ENCODE measurements at regions not wholly inside any gene's neighbourhood (a gene's known extent, or its start where the extent isn't known, plus 50 kb on each side); places are given as distances from the start of the nearest gene placed in this dataset.

GRCh38 chr16:72657164-72657563 lies 390.8 kb downstream of the ZFHX3 start:
- no peak overlapping the region for H3K27ac ChIP-seq
- TF ChIP-seq EP300 (IDR thresholded peaks at IDR 0.05) (no peak), POLR2A (IDR thresholded peaks at IDR 0.05) (no peak), POLR2AphosphoS5 (IDR thresholded peaks at IDR 0.05) (no peak)
- TF ChIP-seq, protein P1, sequence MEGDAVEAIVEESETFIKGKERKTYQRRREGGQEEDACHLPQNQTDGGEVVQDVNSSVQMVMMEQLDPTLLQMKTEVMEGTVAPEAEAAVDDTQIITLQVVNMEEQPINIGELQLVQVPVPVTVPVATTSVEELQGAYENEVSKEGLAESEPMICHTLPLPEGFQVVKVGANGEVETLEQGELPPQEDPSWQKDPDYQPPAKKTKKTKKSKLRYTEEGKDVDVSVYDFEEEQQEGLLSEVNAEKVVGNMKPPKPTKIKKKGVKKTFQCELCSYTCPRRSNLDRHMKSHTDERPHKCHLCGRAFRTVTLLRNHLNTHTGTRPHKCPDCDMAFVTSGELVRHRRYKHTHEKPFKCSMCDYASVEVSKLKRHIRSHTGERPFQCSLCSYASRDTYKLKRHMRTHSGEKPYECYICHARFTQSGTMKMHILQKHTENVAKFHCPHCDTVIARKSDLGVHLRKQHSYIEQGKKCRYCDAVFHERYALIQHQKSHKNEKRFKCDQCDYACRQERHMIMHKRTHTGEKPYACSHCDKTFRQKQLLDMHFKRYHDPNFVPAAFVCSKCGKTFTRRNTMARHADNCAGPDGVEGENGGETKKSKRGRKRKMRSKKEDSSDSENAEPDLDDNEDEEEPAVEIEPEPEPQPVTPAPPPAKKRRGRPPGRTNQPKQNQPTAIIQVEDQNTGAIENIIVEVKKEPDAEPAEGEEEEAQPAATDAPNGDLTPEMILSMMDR (IDR thresholded peaks at IDR 0.05) = no peak
- H3K27me3 ChIP-seq = no peaks in the 10 kb centered on the region
- H3K36me3 ChIP-seq = no peaks in the 10 kb centered on the region
- H3K4me3 ChIP-seq = no peak overlapping the region
- WGBS, 2 donors = 98 to 100% methylated on average over 1 of the region's 1 CpG
- H3K4me1 ChIP-seq = no peaks in the 10 kb centered on the region
- intact Hi-C loops (cut with DNase I) = no loop called here
- no peaks in the 10 kb centered on the region for H3K9me3 ChIP-seq
- no peak for DNase-seq

- Histone ChIP-seq H3K4me3 (no peak overlapping the region), H3K36me3 (no peaks in the 10 kb centered on the region), H3K27me3 (no peaks in the 10 kb centered on the region), H3K27ac (no peak overlapping the region), H3K9me3 (peaks cover 0 to 4% (median 0%) of the 10 kb centered on the region in 4 donors), H3K4me1 (no peaks in the 10 kb centered on the region)
- no peak for TF ChIP-seq POLR2A (IDR thresholded peaks at IDR 0.05)
- TF ChIP-seq, protein P1 (IDR thresholded peaks at IDR 0.05) = no peak
- TF ChIP-seq POLR2AphosphoS5 (IDR thresholded peaks at IDR 0.05) = no peak
- TF ChIP-seq EP300 (IDR thresholded peaks at IDR 0.05) = no peak
- DNase-seq = no peak
- intact Hi-C loops (cut with DNase I) = no loop called here
Observed at GRCh38 chr16:72654535-72654934, 393.4 kb downstream of the ZFHX3 start.

DNA sequence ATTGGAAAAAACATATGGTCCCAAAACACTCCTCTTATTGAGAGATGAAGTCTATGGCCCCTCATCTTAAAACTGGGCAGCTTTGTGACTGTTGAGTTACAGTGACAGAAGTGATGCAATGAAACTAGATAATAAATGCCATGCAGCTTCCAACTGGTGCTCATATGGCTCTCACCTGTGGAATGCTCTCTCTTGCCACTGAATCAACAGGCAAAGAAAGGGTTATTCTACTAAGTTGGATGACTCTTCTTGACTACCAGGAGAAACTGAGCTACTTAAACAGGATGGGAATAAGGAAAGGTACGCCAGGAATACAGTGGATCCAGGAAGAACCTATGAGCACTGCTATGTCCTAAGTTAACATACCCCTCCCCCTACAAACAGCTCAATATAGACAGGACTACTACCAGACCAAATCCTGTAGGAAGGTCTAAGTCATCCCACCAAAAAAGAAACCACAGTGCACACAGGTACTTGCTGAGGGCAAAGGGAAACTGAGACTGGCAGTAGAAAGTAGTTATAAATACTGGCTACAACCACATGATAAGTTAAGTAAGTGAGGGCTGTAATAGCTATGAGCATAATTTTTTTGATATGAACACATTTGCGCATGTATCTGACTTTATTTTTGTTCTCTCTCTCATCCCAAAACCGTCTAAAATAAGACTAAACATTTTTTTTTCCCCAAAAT lies 398.5 kb downstream of the ZFHX3 start:
- Histone ChIP-seq H3K27me3 (no peaks in the 10 kb centered on the region), H3K9me3 (peaks cover 0 to 4% (median 0%) of the 10 kb centered on the region in 4 donors), H3K36me3 (no peaks in the 10 kb centered on the region), H3K27ac (no peak overlapping the region), H3K4me3 (no peak overlapping the region), H3K4me1 (no peaks in the 10 kb centered on the region)
- 92 to 93% methylated on average over 3 of the region's 3 CpGs for WGBS, 2 donors
- intact Hi-C loops (cut with DNase I) = no loop called here
- DNase-seq = no peak
- TF ChIP-seq POLR2A (IDR thresholded peaks at IDR 0.05) (no peak), EP300 (IDR thresholded peaks at IDR 0.05) (no peak), POLR2AphosphoS5 (IDR thresholded peaks at IDR 0.05) (no peak)

- Histone ChIP-seq H3K27ac (no peak overlapping the region), H3K27me3 (no peaks in the 10 kb centered on the region), H3K36me3 (no peaks in the 10 kb centered on the region), H3K4me3 (no peak overlapping the region), H3K9me3 (peaks cover 0 to 4% (median 0%) of the 10 kb centered on the region in 4 donors), H3K4me1 (no peaks in the 10 kb centered on the region)
- TF ChIP-seq POLR2A (IDR thresholded peaks at IDR 0.05) = no peak
- TF ChIP-seq EP300 (IDR thresholded peaks at IDR 0.05) = no peak
- TF ChIP-seq, protein P1 (IDR thresholded peaks at IDR 0.05) = no peak
- TF ChIP-seq POLR2AphosphoS5 (IDR thresholded peaks at IDR 0.05) = no peak
- no peak for DNase-seq
- intact Hi-C loops (cut with DNase I) = no loop called here
- WGBS, 2 donors = 81 to 84% methylated on average over 3 of the region's 3 CpGs
Observed at GRCh38 chr16:72646615-72647014, 401.3 kb downstream of the ZFHX3 start.

- Histone ChIP-seq H3K36me3 (no peaks in the 10 kb centered on the region), H3K27me3 (no peaks in the 10 kb centered on the region), H3K9me3 (peaks cover 0 to 3% (median 0%) of the 10 kb centered on the region in 4 donors), H3K4me1 (no peaks in the 10 kb centered on the region), H3K4me3 (no peak overlapping the region), H3K27ac (no peak overlapping the region)
- intact Hi-C loops (cut with DNase I) = no loop called here
- 81 to 91% methylated on average over 3 of the region's 3 CpGs for WGBS, 2 donors
- TF ChIP-seq POLR2A (IDR thresholded peaks at IDR 0.05) (no peak), EP300 (IDR thresholded peaks at IDR 0.05) (no peak)
- DNase-seq = no peak
Observed at GRCh38 chr16:72645538-72645937, 402.4 kb downstream of the ZFHX3 start.

GRCh38 chr16:72644911-72645310 lies 403.0 kb downstream of the ZFHX3 start:
- no peak overlapping the region for H3K27ac ChIP-seq
- H3K27me3 ChIP-seq = no peaks in the 10 kb centered on the region
- no peak for DNase-seq
- H3K9me3 ChIP-seq = peaks cover 0 to 5% (median 0%) of the 10 kb centered on the region in 4 donors
- intact Hi-C loops (cut with DNase I) = no loop called here
- no peaks in the 10 kb centered on the region for H3K36me3 ChIP-seq
- TF ChIP-seq EP300 (IDR thresholded peaks at IDR 0.05) (no peak), POLR2AphosphoS5 (IDR thresholded peaks at IDR 0.05) (no peak), POLR2A (IDR thresholded peaks at IDR 0.05) (no peak)
- TF ChIP-seq, protein P1 (IDR thresholded peaks at IDR 0.05) = no peak
- H3K4me3 ChIP-seq = no peak overlapping the region
- no peaks in the 10 kb centered on the region for H3K4me1 ChIP-seq

All from sigmoid colon (tissue), 6 donors.